GM19395 (cell line): ENCODE measurements at regions not wholly inside any gene's neighbourhood (a gene's known extent, or its start where the extent isn't known, plus 50 kb on each side); places are given as distances from the start of the nearest gene placed in this dataset.

Experiments
- ATAC-seq: cut with Tn5 transposase; IDR thresholded peaks from one replicate; pipeline ENCODE4 v1.9.1; 2021; ENCODE audit warnings: mild to moderate bottlenecking, moderate library complexity; ENCODE audit not compliant: unreplicated experiment

DNA sequence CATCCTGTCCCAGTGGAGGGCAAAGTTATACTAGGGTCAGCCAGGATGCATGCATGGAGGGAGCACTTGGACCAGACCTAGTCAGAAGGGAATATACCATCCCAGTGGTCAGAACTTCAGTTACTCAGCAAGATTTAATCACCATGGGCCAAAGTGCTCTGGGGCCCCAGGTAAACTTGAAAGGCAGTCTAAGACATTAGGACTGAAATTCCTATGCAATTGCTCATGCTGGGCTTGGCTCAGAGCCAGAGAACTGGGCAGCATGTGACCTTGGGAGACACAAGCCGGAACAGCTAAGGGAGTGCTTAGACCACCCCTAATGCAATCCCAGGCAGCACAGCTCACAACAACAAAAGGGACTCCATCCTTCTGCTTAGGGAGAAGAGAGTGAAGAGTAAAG lies 401.3 kb downstream of the KCNJ3 start:
- no peak for ATAC-seq

DNA sequence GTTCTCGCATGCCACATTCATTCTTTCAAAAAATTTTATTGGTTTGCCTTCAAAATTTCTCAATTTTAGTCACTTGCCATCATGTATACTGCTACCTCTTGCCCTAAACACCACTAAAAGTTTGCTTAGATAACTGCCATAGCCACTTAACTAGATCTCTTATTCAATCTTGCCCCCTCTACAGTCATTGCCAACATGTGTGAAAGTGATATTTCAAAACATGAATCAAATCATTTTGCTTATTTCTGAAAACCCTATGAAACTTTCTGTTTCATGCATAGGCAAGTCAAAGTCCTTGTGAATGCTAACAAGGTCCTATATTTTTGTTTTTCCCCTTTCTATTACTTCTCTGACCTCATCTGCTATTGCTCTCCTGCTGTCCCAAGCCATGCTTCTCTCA lies 397.1 kb downstream of the KCNJ3 start:
- no peak for ATAC-seq

GRCh38 chr2:155080373-155080772 lies 381.9 kb downstream of the KCNJ3 start:
- no peak for ATAC-seq

GRCh38 chr2:155070489-155070888 lies 372.0 kb downstream of the KCNJ3 start:
- ATAC-seq = no peak

- no peak for ATAC-seq
These were observed 364.4 kb downstream of the KCNJ3 start for GRCh38 chr2:155062922-155063258.

DNA sequence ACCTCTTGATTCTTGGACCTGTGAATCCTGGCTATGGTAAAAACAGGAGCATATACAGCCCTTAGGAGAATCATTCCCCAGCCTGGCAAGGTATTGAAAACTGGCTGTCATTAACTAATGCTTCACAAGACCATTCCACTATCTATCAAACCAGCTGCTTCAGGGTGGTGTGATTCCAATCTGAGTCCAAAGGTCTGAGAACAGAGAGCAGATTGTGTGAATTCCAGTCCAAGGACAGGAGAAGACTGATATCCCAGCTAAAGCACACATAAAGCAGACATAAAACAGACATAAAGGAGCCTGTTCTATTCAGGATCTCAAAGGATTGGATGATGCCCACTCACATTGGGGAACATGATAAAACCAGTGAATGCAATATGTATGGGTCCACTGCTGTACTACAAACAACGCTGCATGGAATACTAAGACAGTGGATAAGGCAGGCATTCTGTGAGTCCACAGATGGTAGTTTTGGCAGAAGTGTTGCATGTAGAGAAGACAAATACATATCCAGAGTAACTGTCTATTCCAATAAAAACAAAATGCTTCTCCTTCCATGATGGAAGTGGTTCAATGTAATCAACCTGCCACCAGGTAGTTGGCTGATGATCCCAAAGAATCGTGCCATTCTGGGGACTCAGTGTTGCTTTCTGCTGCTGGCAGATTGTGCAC lies 363.9 kb downstream of the KCNJ3 start:
- no peak for ATAC-seq

DNA sequence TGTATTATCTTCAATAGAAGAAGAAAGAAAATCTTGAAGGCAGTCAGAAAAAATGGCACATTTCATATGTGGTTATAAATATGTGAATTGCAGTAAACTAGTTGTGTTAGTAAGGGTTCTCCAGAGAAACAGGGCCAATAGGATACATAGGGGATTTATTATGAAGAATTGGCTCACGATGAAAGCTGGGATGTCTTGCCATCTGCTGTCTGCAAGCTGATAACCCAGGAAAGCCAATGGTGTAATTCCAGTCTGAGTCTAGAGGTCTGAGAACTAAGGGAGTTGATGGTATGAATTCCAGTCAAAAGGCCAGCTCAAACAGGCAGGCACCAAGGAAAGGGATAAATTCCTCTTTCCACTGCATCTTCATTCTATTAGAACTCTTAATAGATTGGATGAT lies 362.4 kb downstream of the KCNJ3 start:
- no peak for ATAC-seq

DNA sequence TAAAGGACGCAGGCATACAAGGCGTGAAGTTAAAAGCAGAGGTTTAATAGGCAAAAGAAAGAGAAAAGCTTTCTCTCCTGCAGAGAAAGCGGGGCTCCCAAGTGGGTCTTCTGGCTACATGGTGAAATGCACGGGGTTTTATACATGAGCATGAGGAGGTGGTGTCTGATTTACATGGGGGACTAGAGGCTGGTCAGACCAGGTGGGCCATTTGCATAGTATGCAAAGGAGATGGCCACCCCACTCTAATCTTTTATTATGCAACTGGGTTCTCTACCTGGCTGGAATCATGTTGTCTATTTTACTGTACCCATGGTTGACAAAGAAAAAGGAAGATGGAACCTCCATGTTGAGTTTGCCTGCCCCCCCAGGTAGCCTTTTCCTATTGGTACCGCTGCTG lies 356.2 kb downstream of the KCNJ3 start:
- ATAC-seq = no peak

- ATAC-seq = no peak
These were observed 344.6 kb downstream of the KCNJ3 start for GRCh38 chr2:155043097-155043496.

DNA sequence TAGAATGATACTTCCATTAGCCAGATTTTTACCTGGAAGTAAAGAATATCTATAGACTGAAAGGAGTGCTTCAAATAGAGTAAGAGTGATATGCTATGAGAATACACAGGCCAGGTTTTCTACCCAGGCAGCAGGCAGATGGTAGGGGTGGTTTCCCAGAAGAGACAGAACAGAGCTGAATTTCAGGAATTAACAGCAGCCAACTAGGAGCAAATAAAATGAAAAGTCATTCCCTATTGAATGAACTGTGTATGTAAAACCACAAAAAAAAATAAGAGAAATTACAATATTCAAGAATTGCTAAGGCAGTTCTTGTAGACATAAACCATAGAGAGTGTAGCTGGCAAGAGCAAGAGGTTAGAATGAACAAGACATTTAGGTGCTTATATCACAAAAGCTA lies 336.8 kb downstream of the KCNJ3 start:
- no peak for ATAC-seq

DNA sequence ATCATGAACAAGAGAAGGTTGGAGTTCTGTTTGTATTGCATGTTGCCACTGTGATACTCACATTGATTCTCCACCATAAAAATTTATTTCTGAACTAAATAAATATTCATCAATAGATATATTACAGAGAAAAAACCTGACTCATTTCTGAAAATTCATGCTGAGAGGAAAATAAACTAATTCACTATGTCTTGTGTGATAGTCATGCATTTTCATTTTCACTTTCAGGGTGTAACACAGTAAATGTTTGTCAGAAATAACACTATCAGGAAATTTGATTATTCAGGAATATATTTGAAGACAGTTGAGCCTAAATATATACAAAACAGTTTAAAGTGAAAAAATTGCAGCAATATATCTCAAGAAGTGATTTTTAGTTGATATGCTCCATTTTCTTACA lies 335.2 kb downstream of the KCNJ3 start:
- ATAC-seq = no peak

- no peak for ATAC-seq
These were observed 331.8 kb downstream of the KCNJ3 start for GRCh38 chr2:155030296-155030695.

DNA sequence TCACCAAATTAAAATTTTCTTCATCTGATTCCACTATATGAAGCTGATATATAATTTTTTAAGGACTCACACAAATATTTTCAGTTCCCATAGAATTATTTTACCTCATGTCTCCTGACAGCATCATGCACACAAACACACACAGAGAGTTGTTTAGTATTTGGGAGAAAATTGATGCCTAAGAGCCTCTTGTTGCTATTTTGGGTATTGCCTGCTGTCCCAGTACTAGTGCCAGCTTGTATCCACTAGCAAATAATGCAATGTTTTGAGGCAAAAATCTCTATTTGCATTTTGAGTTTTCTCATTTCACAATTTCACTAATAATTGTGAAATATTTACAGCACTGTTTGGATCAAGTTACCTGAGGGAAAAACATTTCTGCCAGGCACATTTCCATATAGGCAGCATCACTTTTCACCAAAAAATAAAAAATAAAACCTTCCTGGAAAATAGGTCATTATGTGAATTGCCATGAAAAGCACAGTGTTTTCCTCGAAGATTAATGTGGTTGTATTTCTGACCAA lies 328.2 kb downstream of the KCNJ3 start:
- ATAC-seq = no peak

DNA sequence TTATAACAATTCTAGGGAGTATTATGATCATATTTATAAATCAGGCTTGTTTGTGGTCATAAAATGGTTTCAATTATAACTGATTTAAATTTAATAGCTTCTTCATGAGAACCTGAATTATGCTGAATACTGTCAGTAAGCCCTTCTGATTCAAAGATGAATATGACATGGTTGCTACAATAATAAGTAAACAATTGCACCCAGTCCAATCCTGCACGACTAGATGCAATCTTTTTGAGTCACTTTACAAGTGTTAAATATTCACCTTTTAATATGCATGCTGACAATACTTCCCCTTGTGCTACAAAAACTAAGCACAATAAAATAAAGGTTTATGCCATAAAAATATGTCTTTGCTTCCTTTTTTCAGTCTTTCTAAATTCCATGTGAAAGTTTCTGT lies 325.2 kb downstream of the KCNJ3 start:
- no peak for ATAC-seq

DNA sequence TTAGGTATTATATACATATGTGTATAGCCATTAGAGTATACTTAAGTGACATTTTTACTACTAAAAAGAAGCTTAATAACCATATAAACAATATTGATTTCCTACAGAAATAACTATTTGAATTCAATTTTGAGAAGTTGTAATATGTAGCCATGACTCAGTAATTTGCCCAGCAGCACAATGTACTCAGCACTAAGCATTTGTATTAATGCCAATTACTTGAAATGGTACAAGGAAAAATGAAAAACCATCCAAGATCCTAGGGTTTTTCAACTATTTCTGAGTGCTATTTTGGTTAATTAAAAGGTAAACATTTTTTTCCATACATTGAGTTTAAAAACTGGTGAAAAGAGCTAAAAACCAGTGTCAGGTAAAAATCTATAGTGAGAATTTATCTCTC lies 324.0 kb downstream of the KCNJ3 start:
- no peak for ATAC-seq

DNA sequence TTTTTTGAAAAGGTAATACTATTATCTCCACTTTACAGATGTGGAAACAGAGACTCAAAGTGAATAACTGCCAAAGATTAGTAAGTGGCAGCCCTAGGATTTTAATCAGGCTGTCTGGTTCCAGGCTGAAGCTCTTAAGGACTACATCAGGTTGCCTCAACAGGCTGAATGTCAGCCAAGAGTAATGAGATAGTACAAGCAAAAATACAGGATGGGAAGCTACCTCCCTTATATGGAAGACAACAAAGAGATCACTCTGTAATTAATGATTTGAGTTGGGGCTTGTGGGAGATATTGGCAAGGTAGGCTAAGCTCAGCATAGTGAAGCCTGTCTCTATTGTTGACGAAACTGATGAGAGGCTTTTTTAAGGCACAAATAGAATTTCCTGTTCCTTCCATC lies 323.1 kb downstream of the KCNJ3 start:
- no peak for ATAC-seq

DNA sequence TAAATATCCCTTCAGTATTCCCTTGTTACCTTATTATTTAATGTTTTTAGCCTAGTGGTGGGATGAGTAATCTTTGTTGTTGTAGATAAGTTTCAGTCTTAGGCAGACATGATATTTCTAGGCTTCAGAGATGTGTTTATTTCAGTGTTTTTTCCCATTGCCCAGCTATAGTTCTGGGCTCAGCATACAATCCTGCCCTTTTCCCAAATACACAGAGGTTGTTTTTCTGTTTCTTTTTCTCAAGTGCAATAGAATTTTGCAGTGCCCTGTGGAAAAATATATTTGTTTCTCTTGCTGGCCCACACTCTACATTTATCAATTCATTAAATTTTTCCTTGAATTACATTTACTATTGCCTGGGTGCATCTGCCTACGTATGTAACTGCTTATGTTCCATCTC lies 321.8 kb downstream of the KCNJ3 start:
- ATAC-seq = no peak

DNA sequence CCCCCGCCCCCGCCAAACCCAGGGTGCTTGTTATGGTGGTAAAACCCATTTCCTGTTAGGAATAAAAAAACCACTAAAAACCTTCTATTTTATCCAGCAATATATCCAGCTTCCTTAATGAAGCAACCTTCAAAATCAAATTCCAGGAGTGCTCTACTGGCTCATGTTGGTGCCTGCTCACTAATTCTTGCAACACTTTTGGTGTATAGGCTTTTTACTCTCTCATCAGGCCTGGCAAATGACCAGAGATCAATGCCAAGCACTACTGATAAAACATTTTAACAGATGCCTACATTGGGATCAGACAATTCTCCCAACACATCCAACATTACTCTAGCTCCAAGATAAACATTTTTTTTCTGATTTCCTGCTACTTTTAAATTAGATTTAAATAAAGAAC lies 312.4 kb downstream of the KCNJ3 start:
- no peak for ATAC-seq

DNA sequence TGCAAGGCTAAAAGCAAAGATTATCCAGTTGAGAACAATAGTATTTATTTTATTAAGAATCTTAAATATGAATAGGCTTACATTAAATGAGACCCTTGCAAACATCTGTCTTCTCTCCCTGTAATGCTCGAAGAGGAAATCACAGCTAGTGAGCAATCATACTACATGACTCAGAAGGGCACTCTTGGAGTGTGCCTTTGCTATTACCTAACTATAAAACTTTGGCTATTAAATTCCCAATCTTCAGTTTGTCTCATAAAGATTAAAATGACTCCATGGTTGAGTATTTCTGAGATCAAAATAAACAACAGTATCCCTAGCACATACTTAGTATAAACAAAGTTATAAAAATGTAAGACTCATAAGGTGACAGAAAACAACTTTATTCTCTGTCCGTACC lies 296.9 kb downstream of the KCNJ3 start:
- no peak for ATAC-seq

- no peak for ATAC-seq
These were observed 294.3 kb downstream of the KCNJ3 start for GRCh38 chr2:154992826-154993225.

GRCh38 chr2:154978710-154979109 lies 280.2 kb downstream of the KCNJ3 start:
- no peak for ATAC-seq

GRCh38 chr2:154978244-154978643 lies 279.7 kb downstream of the KCNJ3 start:
- ATAC-seq = no peak

- no peak for ATAC-seq
These were observed 275.5 kb downstream of the KCNJ3 start for GRCh38 chr2:154974041-154974440.
